ENCODE measurements at regions not wholly inside any gene's neighbourhood (a gene's known extent, or its start where the extent isn't known, plus 50 kb on each side); places are given as distances from the start of the nearest gene placed in this dataset.
A peak's percentile ranks its signal among the peaks of the same experiment; 100 is the strongest.

DNA sequence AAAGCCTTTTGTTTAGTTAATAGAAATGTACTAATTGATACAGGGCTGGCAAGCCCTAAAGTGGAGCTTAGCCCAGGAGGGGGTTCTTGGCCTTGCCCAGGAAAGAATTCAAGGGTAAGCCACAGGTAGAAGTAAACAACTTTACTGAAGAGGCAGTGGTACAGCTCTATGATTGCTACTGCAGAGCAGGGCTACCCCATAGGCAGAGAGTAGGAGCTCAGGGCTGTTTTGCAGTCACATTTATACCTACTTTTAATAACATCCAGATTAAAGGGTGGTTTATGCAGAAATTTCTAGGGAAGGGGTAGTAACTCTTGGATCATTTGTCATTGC is 680.4 kb upstream of the GJE1 start:
- Mint-ChIP-seq H3K4me3 (no peak overlapping the region), H3K27me3 (peaks cover 5% of the 10 kb centered on the region), H3K4me1 (peaks cover 0 to 3% (median 1%) of the 10 kb centered on the region in 4 donors), H3K9me3 (no peaks in the 10 kb centered on the region), H3K36me3 (no peaks in the 10 kb centered on the region), H3K27ac (peak overlapping the region in 1 of 3 donors; percentile 8)
- no peak for DNase-seq
- Histone ChIP-seq H3K9me3 (ENCODE audit: control insufficient read depth in 2 of 2, low read length in 2 of 2) (no peaks in the 10 kb centered on the region), H3K36me3 (ENCODE audit: control insufficient read depth, insufficient read depth, low read length) (no peaks in the 10 kb centered on the region), H3K4me3 (ENCODE audit: low read depth, low read length) (no peak overlapping the region), H3K27ac (ENCODE audit: insufficient read depth, low read length, poor library complexity, severe bottlenecking) (no peak overlapping the region), H3K27me3 (ENCODE audit: control insufficient read depth, insufficient read depth, low read length) (no peaks in the 10 kb centered on the region), H3K4me1 (ENCODE audit: control insufficient read depth, insufficient read depth, low read length, poor library complexity, severe bottlenecking) (no peaks in the 10 kb centered on the region)
- no peak for ATAC-seq (ENCODE audit: low read depth in 2 of 2)

DNA sequence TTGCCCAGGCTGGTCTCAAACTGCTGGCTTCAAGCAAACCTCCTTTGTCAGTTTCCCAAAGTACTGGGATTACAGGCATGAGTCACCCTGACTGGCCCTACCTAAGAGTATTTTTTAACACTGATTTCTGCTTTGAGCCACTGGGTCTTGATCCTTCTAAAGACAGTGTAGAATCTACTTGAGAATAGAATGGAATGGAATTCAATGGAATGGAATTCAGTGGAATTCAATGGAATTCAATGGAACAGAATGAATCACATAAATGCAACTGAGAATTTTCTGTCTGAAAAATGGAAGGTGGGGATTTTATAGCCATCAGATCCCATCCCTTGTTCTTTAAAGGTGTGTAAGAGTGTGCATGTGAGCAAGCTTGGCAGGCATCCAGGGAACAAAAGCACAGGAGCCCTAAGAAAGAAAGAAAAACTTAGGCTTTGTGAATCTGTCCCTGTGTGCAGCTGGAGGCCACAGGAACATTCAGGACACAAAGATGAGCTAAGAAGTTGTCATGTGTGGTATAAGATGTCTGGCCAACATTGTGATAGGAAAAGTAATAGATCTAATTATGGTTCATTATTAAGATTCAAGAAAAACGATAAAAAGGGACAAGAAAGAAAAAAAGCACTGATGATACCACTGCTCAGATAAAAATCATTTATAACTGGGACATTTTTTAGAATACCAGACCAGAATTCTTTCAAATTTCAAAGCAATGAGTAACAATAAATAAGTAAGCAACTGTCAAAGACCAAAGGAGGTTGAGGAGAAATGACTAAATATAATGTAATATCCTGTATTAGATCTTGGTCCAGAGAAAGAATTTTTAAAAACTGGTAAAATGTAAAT is 681.0 kb upstream of the GJE1 start:
- H3K36me3 Mint-ChIP-seq: no peaks in the 10 kb centered on the region
- no peak overlapping the region for H3K4me3 Mint-ChIP-seq

DNA sequence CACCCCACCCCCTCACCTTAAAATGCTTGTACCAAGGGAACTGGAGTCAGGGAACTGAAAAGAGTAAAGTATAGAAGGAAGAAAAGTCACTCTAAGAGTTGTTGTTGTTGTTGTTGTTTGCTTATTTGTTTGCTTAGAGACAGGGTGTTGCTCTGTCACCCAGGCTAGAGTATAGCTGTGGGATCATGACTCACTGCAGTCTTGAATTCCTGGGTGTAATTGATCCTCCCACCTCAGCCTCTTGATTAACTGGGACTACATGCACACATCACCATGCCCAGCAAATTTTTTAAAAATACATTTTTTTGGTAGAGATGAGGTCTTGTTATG is 681.6 kb upstream of the GJE1 start:
- no peak overlapping the region for H3K4me3 ChIP-seq (ENCODE audit: low read depth, low read length)
- H3K27me3 ChIP-seq (ENCODE audit: control insufficient read depth, insufficient read depth, low read length): no peaks in the 10 kb centered on the region
- no peaks in the 10 kb centered on the region for H3K36me3 ChIP-seq (ENCODE audit: control insufficient read depth, insufficient read depth, low read length)
- ATAC-seq (ENCODE audit: low read depth in 2 of 2) (no peak), DNase-seq (no peak)
- no peak overlapping the region for H3K27ac ChIP-seq (ENCODE audit: insufficient read depth, low read length, poor library complexity, severe bottlenecking)
- Mint-ChIP-seq H3K27ac (peak overlapping the region in 1 of 3 donors; percentile 66), H3K36me3 (no peaks in the 10 kb centered on the region), H3K4me3 (no peak overlapping the region), H3K27me3 (peaks cover 8% of the 10 kb centered on the region), H3K9me3 (no peaks in the 10 kb centered on the region), H3K4me1 (peaks cover 0 to 3% (median 1%) of the 10 kb centered on the region in 4 donors)
- no peaks in the 10 kb centered on the region for H3K9me3 ChIP-seq (ENCODE audit: control insufficient read depth in 2 of 2, low read length in 2 of 2)
- no peaks in the 10 kb centered on the region for H3K4me1 ChIP-seq (ENCODE audit: control insufficient read depth, insufficient read depth, low read length, poor library complexity, severe bottlenecking)

More for the DNA sequence above, 681.0 kb upstream of the GJE1 start:
- H3K9me3 ChIP-seq (ENCODE audit: control insufficient read depth in 2 of 2, low read length in 2 of 2): no peaks in the 10 kb centered on the region
- no peak overlapping the region for H3K4me3 ChIP-seq (ENCODE audit: low read depth, low read length)
- H3K4me1 ChIP-seq (ENCODE audit: control insufficient read depth, insufficient read depth, low read length, poor library complexity, severe bottlenecking): no peaks in the 10 kb centered on the region
- no peak overlapping the region for H3K27ac ChIP-seq (ENCODE audit: insufficient read depth, low read length, poor library complexity, severe bottlenecking)
- no peaks in the 10 kb centered on the region for H3K36me3 ChIP-seq (ENCODE audit: control insufficient read depth, insufficient read depth, low read length)
- Mint-ChIP-seq H3K27me3 (peaks cover 5% of the 10 kb centered on the region), H3K9me3 (no peaks in the 10 kb centered on the region), H3K4me1 (peaks cover 0 to 3% (median 1%) of the 10 kb centered on the region in 4 donors), H3K27ac (peak overlapping the region in 2 of 3 donors; percentile 3 to 8)
- no peak for ATAC-seq (ENCODE audit: low read depth in 2 of 2)
- H3K27me3 ChIP-seq (ENCODE audit: control insufficient read depth, insufficient read depth, low read length): no peaks in the 10 kb centered on the region
- DNase-seq: no peak

DNA sequence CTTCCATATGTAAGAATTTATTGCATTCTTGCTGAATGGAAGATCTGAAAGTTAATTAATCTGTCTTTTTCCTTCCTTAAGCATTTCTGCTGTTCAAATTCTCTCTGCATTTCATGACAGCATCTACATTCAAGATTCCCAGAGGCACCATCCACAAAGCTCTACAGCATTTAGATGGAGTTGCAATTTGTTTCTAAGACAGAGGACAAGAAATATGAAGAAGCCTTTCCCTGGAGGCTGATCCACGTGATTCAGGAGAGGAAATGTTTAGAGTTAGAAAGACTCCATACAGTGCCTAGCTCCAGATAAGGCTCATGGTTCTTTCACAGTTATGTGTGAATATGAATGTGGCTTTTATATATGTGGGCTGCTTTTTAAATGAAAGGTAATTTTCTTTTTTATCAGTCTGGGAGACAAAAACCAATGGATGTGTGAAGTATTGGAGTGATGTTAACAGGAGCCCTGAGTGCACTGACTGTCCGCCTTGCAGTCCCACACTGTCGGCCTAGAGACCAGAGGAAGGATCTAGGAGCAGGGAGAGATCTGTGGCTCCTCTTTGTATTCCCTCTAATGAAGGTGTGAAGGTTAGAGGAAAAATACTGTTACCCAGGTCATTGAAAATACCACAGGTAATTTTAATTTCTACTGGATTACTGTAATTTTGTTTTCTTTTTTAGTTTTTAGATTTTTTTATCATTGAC is 686.6 kb upstream of the GJE1 start:
- no peak for ATAC-seq (ENCODE audit: low read depth in 2 of 2)
- H3K4me3 ChIP-seq (ENCODE audit: low read depth, low read length): no peak overlapping the region
- H3K4me1 ChIP-seq (ENCODE audit: control insufficient read depth, insufficient read depth, low read length, poor library complexity, severe bottlenecking): no peaks in the 10 kb centered on the region
- Mint-ChIP-seq H3K36me3 (no peaks in the 10 kb centered on the region), H3K9me3 (peaks cover 0 to 2% (median 0%) of the 10 kb centered on the region in 7 donors), H3K4me3 (no peak overlapping the region), H3K27ac (no peak overlapping the region), H3K27me3 (peaks cover 10% of the 10 kb centered on the region), H3K4me1 (peaks cover 0 to 2% (median 0%) of the 10 kb centered on the region in 4 donors)
- DNase-seq: no peak
- H3K27ac ChIP-seq (ENCODE audit: insufficient read depth, low read length, poor library complexity, severe bottlenecking): no peak overlapping the region
- H3K27me3 ChIP-seq (ENCODE audit: control insufficient read depth, insufficient read depth, low read length): no peaks in the 10 kb centered on the region
- no peaks in the 10 kb centered on the region for H3K9me3 ChIP-seq (ENCODE audit: control insufficient read depth in 2 of 2, low read length in 2 of 2)
- no peaks in the 10 kb centered on the region for H3K36me3 ChIP-seq (ENCODE audit: control insufficient read depth, insufficient read depth, low read length)

DNA sequence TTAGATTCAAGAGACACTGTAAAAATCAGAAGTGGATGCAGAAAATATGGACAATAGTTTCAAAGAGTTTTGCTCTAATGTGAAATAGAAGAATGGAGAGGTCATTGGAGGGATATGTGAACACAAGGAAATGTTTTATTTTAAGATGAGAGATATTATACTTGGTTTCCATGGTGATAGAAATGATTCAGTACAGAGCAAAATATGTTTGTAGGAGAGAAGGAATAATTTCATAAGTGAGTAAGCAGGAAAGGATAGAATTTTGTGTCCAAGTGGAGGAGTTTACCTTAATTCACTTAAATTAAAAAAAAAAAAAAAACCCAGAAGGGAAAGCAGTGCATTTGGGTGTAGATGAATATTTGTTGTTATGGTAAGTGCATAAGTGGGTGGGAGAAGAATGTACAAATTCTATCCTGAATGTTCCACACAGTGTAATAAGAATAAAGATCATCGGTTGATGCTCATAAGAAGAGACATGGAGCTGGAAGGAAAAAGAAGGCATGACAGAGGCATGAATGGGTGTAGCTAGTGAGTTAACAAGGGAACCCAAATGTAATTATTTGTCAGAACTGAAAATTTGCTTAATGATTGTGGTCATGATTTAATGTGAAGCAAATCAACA is 688.9 kb upstream of the GJE1 start:
- no peak for DNase-seq
- Histone ChIP-seq H3K4me3 (ENCODE audit: low read depth, low read length) (no peak overlapping the region), H3K27me3 (ENCODE audit: control insufficient read depth, insufficient read depth, low read length) (no peaks in the 10 kb centered on the region), H3K4me1 (ENCODE audit: control insufficient read depth, insufficient read depth, low read length, poor library complexity, severe bottlenecking) (no peaks in the 10 kb centered on the region), H3K9me3 (ENCODE audit: control insufficient read depth in 2 of 2, low read length in 2 of 2) (no peaks in the 10 kb centered on the region), H3K36me3 (ENCODE audit: control insufficient read depth, insufficient read depth, low read length) (no peaks in the 10 kb centered on the region), H3K27ac (ENCODE audit: insufficient read depth, low read length, poor library complexity, severe bottlenecking) (no peak overlapping the region)
- Mint-ChIP-seq H3K9me3 (peaks cover 0 to 2% (median 0%) of the 10 kb centered on the region in 7 donors), H3K4me1 (no peaks in the 10 kb centered on the region), H3K27ac (no peak overlapping the region), H3K4me3 (no peak overlapping the region), H3K36me3 (no peaks in the 10 kb centered on the region), H3K27me3 (peaks cover 11% of the 10 kb centered on the region)
- ATAC-seq (ENCODE audit: low read depth in 2 of 2): no peak

DNA sequence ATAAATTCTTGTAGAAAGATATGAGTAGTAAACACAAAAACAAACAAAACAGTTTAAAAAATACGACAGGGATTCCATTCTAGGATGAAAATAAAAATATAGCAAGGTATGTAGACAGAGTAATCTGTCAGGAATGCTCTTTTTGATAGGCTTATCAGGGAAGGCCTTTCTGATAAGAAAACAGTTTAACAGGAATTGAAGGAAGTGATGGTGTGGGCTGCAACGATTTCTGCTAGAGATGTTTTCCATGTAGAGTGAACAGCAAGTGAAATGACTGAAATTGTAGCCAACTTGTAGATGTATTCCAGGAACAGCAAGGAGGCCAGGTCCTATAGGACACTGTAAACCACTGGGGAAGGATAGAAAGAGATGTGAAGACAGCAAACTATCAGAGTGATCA is 689.7 kb upstream of the GJE1 start:
- H3K27ac ChIP-seq (ENCODE audit: insufficient read depth, low read length, poor library complexity, severe bottlenecking): no peak overlapping the region

DNA sequence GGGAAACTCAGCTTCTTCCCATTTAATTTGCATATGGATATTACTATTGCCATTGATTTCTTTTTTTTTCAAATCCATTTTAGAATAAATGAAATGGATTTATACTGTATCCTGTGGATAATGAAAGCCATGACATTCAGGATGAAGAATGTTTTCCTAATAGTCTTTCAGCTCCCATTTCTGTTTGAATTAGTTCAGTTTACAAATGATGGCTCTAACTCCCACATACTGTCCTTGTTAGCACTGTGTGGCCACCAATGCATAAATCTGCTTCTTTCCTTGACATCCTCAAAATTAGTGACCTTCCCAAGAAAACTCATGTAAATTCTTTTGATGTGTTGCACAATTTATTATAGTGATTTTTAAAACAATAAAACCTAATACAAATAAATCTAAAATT is 693.2 kb upstream of the GJE1 start:
- H3K4me3 Mint-ChIP-seq: no peak overlapping the region
- no peaks in the 10 kb centered on the region for H3K4me1 Mint-ChIP-seq
- peaks cover 6% of the 10 kb centered on the region for H3K27me3 Mint-ChIP-seq

More for the DNA sequence above, 689.7 kb upstream of the GJE1 start:
- ATAC-seq (ENCODE audit: low read depth in 2 of 2) (no peak), DNase-seq (no peak)
- no peak overlapping the region for H3K4me3 ChIP-seq (ENCODE audit: low read depth, low read length)
- no peak overlapping the region for H3K27ac Mint-ChIP-seq
- no peak overlapping the region for H3K4me3 Mint-ChIP-seq
- no peaks in the 10 kb centered on the region for H3K36me3 Mint-ChIP-seq
- no peaks in the 10 kb centered on the region for H3K4me1 Mint-ChIP-seq
- peaks cover 0 to 2% (median 0%) of the 10 kb centered on the region in 7 donors for H3K9me3 Mint-ChIP-seq
- H3K4me1 ChIP-seq (ENCODE audit: control insufficient read depth, insufficient read depth, low read length, poor library complexity, severe bottlenecking): no peaks in the 10 kb centered on the region
- peaks cover 11% of the 10 kb centered on the region for H3K27me3 Mint-ChIP-seq
- no peaks in the 10 kb centered on the region for H3K36me3 ChIP-seq (ENCODE audit: control insufficient read depth, insufficient read depth, low read length)
- no peaks in the 10 kb centered on the region for H3K27me3 ChIP-seq (ENCODE audit: control insufficient read depth, insufficient read depth, low read length)
- no peaks in the 10 kb centered on the region for H3K9me3 ChIP-seq (ENCODE audit: control insufficient read depth in 2 of 2, low read length in 2 of 2)

More for the DNA sequence above, 693.2 kb upstream of the GJE1 start:
- no peak overlapping the region for H3K27ac ChIP-seq (ENCODE audit: insufficient read depth, low read length, poor library complexity, severe bottlenecking)
- peaks cover 0 to 2% (median 0%) of the 10 kb centered on the region in 7 donors for H3K9me3 Mint-ChIP-seq
- H3K4me1 ChIP-seq (ENCODE audit: control insufficient read depth, insufficient read depth, low read length, poor library complexity, severe bottlenecking): no peaks in the 10 kb centered on the region
- no peaks in the 10 kb centered on the region for H3K9me3 ChIP-seq (ENCODE audit: control insufficient read depth in 2 of 2, low read length in 2 of 2)
- no peak overlapping the region for H3K4me3 ChIP-seq (ENCODE audit: low read depth, low read length)
- ATAC-seq (ENCODE audit: low read depth in 2 of 2) (no peak), DNase-seq (no peak)
- H3K27me3 ChIP-seq (ENCODE audit: control insufficient read depth, insufficient read depth, low read length): no peaks in the 10 kb centered on the region
- no peaks in the 10 kb centered on the region for H3K36me3 Mint-ChIP-seq
- H3K27ac Mint-ChIP-seq: no peak overlapping the region
- H3K36me3 ChIP-seq (ENCODE audit: control insufficient read depth, insufficient read depth, low read length): no peaks in the 10 kb centered on the region

All from CD4-positive, CD25-positive, alpha-beta regulatory T cell (primary cell).